ENCODE measurements at regions not wholly inside any gene's neighbourhood (a gene's known extent, or its start where the extent isn't known, plus 50 kb on each side); places are given as distances from the start of the nearest gene placed in this dataset.

DNA sequence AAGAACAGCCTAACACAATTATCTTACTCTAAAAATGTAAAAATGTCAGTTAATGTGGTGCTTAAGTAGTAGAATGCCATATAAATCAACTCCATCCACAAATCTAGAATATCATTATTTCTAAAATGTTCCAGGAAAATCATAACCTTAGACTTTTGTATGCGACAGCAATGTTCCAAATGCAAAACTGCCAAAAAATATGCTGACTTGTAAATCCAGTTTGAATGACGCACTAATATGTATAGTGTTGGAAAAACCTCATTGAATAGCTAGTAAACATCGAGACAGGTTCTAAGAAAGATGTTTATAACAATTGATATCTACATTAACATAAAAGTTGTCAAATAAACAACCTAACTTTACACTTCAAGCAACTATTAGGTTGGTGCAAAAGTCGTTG is 469.1 kb upstream of the PRICKLE1 start:
- Histone ChIP-seq H3K18ac (ENCODE audit: low read depth in 1 of 2, low read length in 2 of 2) (no peak overlapping the region), H4K8ac (ENCODE audit: low read length) (no peak overlapping the region), H2BK15ac (ENCODE audit: low read depth, poor library complexity, severe bottlenecking) (no peak overlapping the region), H3K9ac (ENCODE audit: low read length) (no peak overlapping the region), H3K4me1 (ENCODE audit: control insufficient read depth, insufficient read depth, low read depth, low read length) (no peaks in the 10 kb centered on the region), H3K23ac (ENCODE audit: low read length in 2 of 2) (no peak overlapping the region), H3K27ac (ENCODE audit: low read length, poor library complexity, severe bottlenecking) (no peak overlapping the region), H3K4me2 (ENCODE audit: low read length, poor library complexity, severe bottlenecking) (no peak overlapping the region), H3K14ac (ENCODE audit: low read length in 2 of 2) (no peak overlapping the region), H3K4me3 (ENCODE audit: insufficient read depth in 1 of 2, low read depth in 1 of 2, low read length in 2 of 2) (no peak overlapping the region), H3K79me1 (replicated peaks; ENCODE audit: low read length, poor library complexity, severe bottlenecking) (no peaks in the 10 kb centered on the region), H2AFZ (ENCODE audit: low read depth, low read length) (no peak overlapping the region), H3K9me3 (ENCODE audit: control insufficient read depth, low read length) (no peaks in the 10 kb centered on the region), H4K91ac (ENCODE audit: low read length) (no peak overlapping the region), H2BK5ac (ENCODE audit: low read depth, low read length, poor library complexity, severe bottlenecking) (no peak overlapping the region), H3K27me3 (ENCODE audit: control insufficient read depth in 1 of 2, insufficient read depth in 1 of 2, low read length in 2 of 2) (no peaks in the 10 kb centered on the region), H2BK12ac (ENCODE audit: low read length in 2 of 2) (no peak overlapping the region), H3K4ac (ENCODE audit: low read depth in 1 of 2, low read length in 2 of 2) (no peak overlapping the region), H3K36me3 (ENCODE audit: control insufficient read depth in 1 of 2, insufficient read depth in 2 of 2, low read depth in 1 of 2, low read length in 2 of 2) (no peaks in the 10 kb centered on the region), H2BK120ac (ENCODE audit: low read depth, low read length) (no peak overlapping the region), H2AK5ac (ENCODE audit: low read length, severe bottlenecking) (no peak overlapping the region)
- no CpG with 5 or more reads among the region's 4 CpGs for WGBS
- no peak for DNase-seq

GRCh38 chr12:43057566-43057965 is 468.0 kb upstream of the PRICKLE1 start:
- no peak overlapping the region for H2AFZ ChIP-seq (ENCODE audit: low read depth, low read length)
- no peaks in the 10 kb centered on the region for H3K36me3 ChIP-seq (ENCODE audit: control insufficient read depth in 1 of 2, insufficient read depth in 2 of 2, low read depth in 1 of 2, low read length in 2 of 2)
- H3K27ac ChIP-seq (ENCODE audit: low read length, poor library complexity, severe bottlenecking): no peak overlapping the region
- no peak overlapping the region for H2BK15ac ChIP-seq (ENCODE audit: low read depth, poor library complexity, severe bottlenecking)
- no peak for DNase-seq
- no peak overlapping the region for H3K23ac ChIP-seq (ENCODE audit: low read length in 2 of 2)
- H3K4ac ChIP-seq (ENCODE audit: low read depth in 1 of 2, low read length in 2 of 2): no peak overlapping the region
- no peak overlapping the region for H4K8ac ChIP-seq (ENCODE audit: low read length)
- H3K4me2 ChIP-seq (ENCODE audit: low read length, poor library complexity, severe bottlenecking): no peak overlapping the region
- no peak overlapping the region for H2BK12ac ChIP-seq (ENCODE audit: low read length in 2 of 2)
- H3K27me3 ChIP-seq (ENCODE audit: control insufficient read depth in 1 of 2, insufficient read depth in 1 of 2, low read length in 2 of 2): no peaks in the 10 kb centered on the region
- no peaks in the 10 kb centered on the region for H3K4me1 ChIP-seq (ENCODE audit: control insufficient read depth, insufficient read depth, low read depth, low read length)
- H4K91ac ChIP-seq (ENCODE audit: low read length): no peak overlapping the region
- H3K14ac ChIP-seq (ENCODE audit: low read length in 2 of 2): no peak overlapping the region
- H3K18ac ChIP-seq (ENCODE audit: low read depth in 1 of 2, low read length in 2 of 2): no peak overlapping the region
- H3K4me3 ChIP-seq (ENCODE audit: insufficient read depth in 1 of 2, low read depth in 1 of 2, low read length in 2 of 2): no peak overlapping the region
- no peak overlapping the region for H3K9ac ChIP-seq (ENCODE audit: low read length)
- no peak overlapping the region for H2AK5ac ChIP-seq (ENCODE audit: low read length, severe bottlenecking)
- H2BK120ac ChIP-seq (ENCODE audit: low read depth, low read length): no peak overlapping the region
- H2BK5ac ChIP-seq (ENCODE audit: low read depth, low read length, poor library complexity, severe bottlenecking): no peak overlapping the region
- no peaks in the 10 kb centered on the region for H3K9me3 ChIP-seq (ENCODE audit: control insufficient read depth, low read length)
- no peaks in the 10 kb centered on the region for H3K79me1 ChIP-seq (replicated peaks; ENCODE audit: low read length, poor library complexity, severe bottlenecking)

DNA sequence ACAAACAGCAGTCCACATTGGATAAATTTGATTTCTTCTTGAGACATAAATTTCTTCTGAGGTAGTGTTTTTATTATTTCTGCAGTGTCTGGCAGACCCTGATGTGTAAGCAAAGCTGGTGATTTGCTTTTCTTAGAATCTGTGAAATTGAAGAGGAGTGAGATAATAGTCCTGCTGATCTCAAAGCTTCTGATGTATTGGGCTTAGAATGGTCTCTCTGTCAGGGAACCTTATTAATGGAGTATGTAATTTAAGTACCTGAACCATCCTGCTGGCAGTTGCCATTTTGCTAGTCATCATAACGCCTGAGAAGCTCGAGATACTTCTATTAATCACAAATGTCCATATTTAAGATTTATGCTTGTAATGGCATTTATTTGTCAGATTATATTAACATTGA is 464.5 kb upstream of the PRICKLE1 start:
- H3K79me1 ChIP-seq (replicated peaks; ENCODE audit: low read length, poor library complexity, severe bottlenecking): no peaks in the 10 kb centered on the region

DNA sequence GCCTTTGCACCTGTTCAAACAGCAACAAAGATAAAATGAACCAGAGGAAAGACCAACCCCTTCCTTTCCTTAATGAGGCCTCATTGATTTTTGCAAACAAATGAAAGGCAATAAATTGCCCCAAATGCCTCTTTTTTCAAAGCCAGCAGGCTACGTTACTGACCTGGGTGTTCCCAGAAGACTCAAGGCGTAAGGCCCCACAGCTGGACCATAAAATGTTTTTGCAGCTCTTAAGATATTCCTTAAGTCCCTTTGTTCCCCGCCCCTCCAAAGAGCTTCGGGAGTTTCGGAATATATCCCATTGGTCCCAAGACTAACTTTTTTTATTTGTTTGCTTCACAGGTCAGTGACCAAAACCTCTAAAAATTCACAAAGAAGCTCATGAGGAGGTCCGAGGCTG is 462.9 kb upstream of the PRICKLE1 start:
- Histone ChIP-seq H3K9ac (ENCODE audit: low read length) (no peak overlapping the region), H3K36me3 (ENCODE audit: control insufficient read depth in 1 of 2, insufficient read depth in 2 of 2, low read depth in 1 of 2, low read length in 2 of 2) (no peaks in the 10 kb centered on the region), H4K91ac (ENCODE audit: low read length) (no peak overlapping the region), H3K23ac (ENCODE audit: low read length in 2 of 2) (no peak overlapping the region), H2AFZ (ENCODE audit: low read depth, low read length) (no peak overlapping the region), H3K27me3 (ENCODE audit: control insufficient read depth in 1 of 2, insufficient read depth in 1 of 2, low read length in 2 of 2) (no peaks in the 10 kb centered on the region), H2BK120ac (ENCODE audit: low read depth, low read length) (no peak overlapping the region), H3K4me2 (ENCODE audit: low read length, poor library complexity, severe bottlenecking) (no peak overlapping the region), H2BK12ac (ENCODE audit: low read length in 2 of 2) (no peak overlapping the region), H3K79me1 (replicated peaks; ENCODE audit: low read length, poor library complexity, severe bottlenecking) (no peaks in the 10 kb centered on the region), H3K4ac (ENCODE audit: low read depth in 1 of 2, low read length in 2 of 2) (no peak overlapping the region), H3K14ac (ENCODE audit: low read length in 2 of 2) (no peak overlapping the region), H4K8ac (ENCODE audit: low read length) (no peak overlapping the region), H2BK5ac (ENCODE audit: low read depth, low read length, poor library complexity, severe bottlenecking) (no peak overlapping the region), H3K9me3 (ENCODE audit: control insufficient read depth, low read length) (no peaks in the 10 kb centered on the region), H3K4me1 (ENCODE audit: control insufficient read depth, insufficient read depth, low read depth, low read length) (no peaks in the 10 kb centered on the region), H2AK5ac (ENCODE audit: low read length, severe bottlenecking) (no peak overlapping the region), H3K18ac (ENCODE audit: low read depth in 1 of 2, low read length in 2 of 2) (no peak overlapping the region), H3K27ac (ENCODE audit: low read length, poor library complexity, severe bottlenecking) (no peak overlapping the region), H2BK15ac (ENCODE audit: low read depth, poor library complexity, severe bottlenecking) (no peak overlapping the region), H3K4me3 (ENCODE audit: insufficient read depth in 1 of 2, low read depth in 1 of 2, low read length in 2 of 2) (no peak overlapping the region)
- WGBS: 89% methylated on average over 6 of the region's 6 CpGs
- DNase-seq: no peak

More for the DNA sequence above, 464.5 kb upstream of the PRICKLE1 start:
- no CpG with 5 or more reads among the region's 2 CpGs for WGBS
- H3K4ac ChIP-seq (ENCODE audit: low read depth in 1 of 2, low read length in 2 of 2): no peak overlapping the region
- no peak overlapping the region for H3K9ac ChIP-seq (ENCODE audit: low read length)
- no peak overlapping the region for H4K91ac ChIP-seq (ENCODE audit: low read length)
- no peak overlapping the region for H3K4me2 ChIP-seq (ENCODE audit: low read length, poor library complexity, severe bottlenecking)
- H3K23ac ChIP-seq (ENCODE audit: low read length in 2 of 2): no peak overlapping the region
- H4K8ac ChIP-seq (ENCODE audit: low read length): no peak overlapping the region
- no peak overlapping the region for H2AK5ac ChIP-seq (ENCODE audit: low read length, severe bottlenecking)
- H2BK15ac ChIP-seq (ENCODE audit: low read depth, poor library complexity, severe bottlenecking): no peak overlapping the region
- no peaks in the 10 kb centered on the region for H3K27me3 ChIP-seq (ENCODE audit: control insufficient read depth in 1 of 2, insufficient read depth in 1 of 2, low read length in 2 of 2)
- H2BK5ac ChIP-seq (ENCODE audit: low read depth, low read length, poor library complexity, severe bottlenecking): no peak overlapping the region
- no peaks in the 10 kb centered on the region for H3K9me3 ChIP-seq (ENCODE audit: control insufficient read depth, low read length)
- H3K4me3 ChIP-seq (ENCODE audit: insufficient read depth in 1 of 2, low read depth in 1 of 2, low read length in 2 of 2): no peak overlapping the region
- no peaks in the 10 kb centered on the region for H3K4me1 ChIP-seq (ENCODE audit: control insufficient read depth, insufficient read depth, low read depth, low read length)
- H3K18ac ChIP-seq (ENCODE audit: low read depth in 1 of 2, low read length in 2 of 2): no peak overlapping the region
- no peak overlapping the region for H3K14ac ChIP-seq (ENCODE audit: low read length in 2 of 2)
- no peak overlapping the region for H2BK12ac ChIP-seq (ENCODE audit: low read length in 2 of 2)
- no peak overlapping the region for H2AFZ ChIP-seq (ENCODE audit: low read depth, low read length)
- no peak overlapping the region for H3K27ac ChIP-seq (ENCODE audit: low read length, poor library complexity, severe bottlenecking)
- no peaks in the 10 kb centered on the region for H3K36me3 ChIP-seq (ENCODE audit: control insufficient read depth in 1 of 2, insufficient read depth in 2 of 2, low read depth in 1 of 2, low read length in 2 of 2)
- DNase-seq: no peak
- no peak overlapping the region for H2BK120ac ChIP-seq (ENCODE audit: low read depth, low read length)
